A673 (cell line): ENCODE measurements at regions not wholly inside any gene's neighbourhood (a gene's known extent, or its start where the extent isn't known, plus 50 kb on each side); places are given as distances from the start of the nearest gene placed in this dataset.

Experiments used
- BruUV-seq: library from RNA; stranded (reverse); fragments of 400-500 nt; replicated peaks from 2 replicates; lab custom pipeline; 2021; lab: Mats Ljungman, UMichigan
- CTCF ChIA-PET: fragments of 300-600 bp; sonication (Branson Sonifier 250); formaldehyde crosslinking; loops from one replicate; lab custom pipeline; 2022; ENCODE audit warnings: antibody characterized with exemption; lab: Charles Lee
- POLR2A ChIA-PET: fragments of 300-600 bp; sonication (Branson Sonifier 250); formaldehyde crosslinking; loops from one replicate; lab custom pipeline; 2022; ENCODE audit warnings: antibody characterized with exemption; ENCODE audit not compliant: low non-redundant PET; lab: Charles Lee
- DNase-seq: peaks from one replicate; pipeline ENCODE4 v3.0.0-alpha.2; 2015; ENCODE audit warnings: low spot score
- H3K27ac ChIP-seq: fragments of 200-600 bp; sonication (generic); 2 replicates; pipeline ENCODE4 v1.5.1; 2016; ENCODE audit warnings: mixed run types, low read depth, mild to moderate bottlenecking, mixed read lengths, antibody characterized with exemption, low read length; ENCODE audit not compliant: poor library complexity, severe bottlenecking
- H3K27me3 ChIP-seq: fragments of 200-600 bp; sonication (generic); replicated peaks from 2 replicates; pipeline ENCODE4 v1.6.1; 2017; ENCODE audit warnings: mixed run types, low read depth, mild to moderate bottlenecking, mixed read lengths, antibody characterized with exemption, low read length; ENCODE audit not compliant: insufficient read depth, poor library complexity
- H3K36me3 ChIP-seq: fragments of 200-600 bp; sonication (generic); 2 replicates; pipeline ENCODE4 v1.6.1; 2016; ENCODE audit warnings: mixed run types, mild to moderate bottlenecking, mixed read lengths, antibody characterized with exemption, low read length; ENCODE audit not compliant: insufficient read depth, poor library complexity, severe bottlenecking
- H3K4me1 ChIP-seq: fragments of 200-600 bp; sonication (generic); 2 replicates; pipeline ENCODE4 v1.6.1; 2017; ENCODE audit warnings: mixed run types, mild to moderate bottlenecking, mixed read lengths, antibody characterized with exemption, low read length; ENCODE audit not compliant: insufficient read depth, poor library complexity, severe bottlenecking
- H3K4me3 ChIP-seq: fragments of 200-600 bp; sonication (generic); 2 replicates; pipeline ENCODE4 v1.5.1; 2016; ENCODE audit warnings: low read depth, mixed run types, mild to moderate bottlenecking, mixed read lengths, low read length; ENCODE audit not compliant: poor library complexity, severe bottlenecking
- H3K9me3 ChIP-seq: fragments of 200-600 bp; sonication (generic); 2 replicates; pipeline ENCODE4 v1.6.1; 2016; ENCODE audit warnings: mixed run types, low read depth, mild to moderate bottlenecking, mixed read lengths, antibody characterized with exemption, low read length; ENCODE audit not compliant: poor library complexity, severe bottlenecking
- CTCF ChIP-seq: fragments of 300-800, 200-600 bp; sonication (generic); conservative IDR thresholded peaks from 2 replicates; pipeline ENCODE4 v1.5.1; 2017; ENCODE audit warnings: low read depth, mild to moderate bottlenecking, antibody characterized with exemption, low read length, moderate library complexity, mixed read lengths
- EZH2 ChIP-seq: fragments of 200-600 bp; sonication (generic); IDR thresholded peaks from 2 replicates; pipeline ENCODE4 v1.6.1; 2017; ENCODE audit warnings: borderline replicate concordance, low read depth, mild to moderate bottlenecking, mixed read lengths, antibody characterized with exemption, low read length; ENCODE audit not compliant: poor library complexity, severe bottlenecking
- intact Hi-C: fragments of 100-400 bp; cut with micrococcal nuclease; formaldehyde crosslinking; loops from one replicate; pipeline ENCODE4 v1.10.0; 2022; ENCODE audit not compliant: unreplicated experiment

GRCh38 chr11:123366924-123367323, 63.1 kb upstream of the GRAMD1B start:
- H3K27me3 ChIP-seq, result no peaks in the 10 kb centered on the region
- H3K4me3 ChIP-seq, result no peak overlapping the region
- DNase-seq, result no peak
- ChIA-PET POLR2A (no interaction called here), CTCF (no interaction called here)
- peaks cover 18% of the 10 kb centered on the region for H3K4me1 ChIP-seq
- no peaks in the 10 kb centered on the region for H3K9me3 ChIP-seq
- H3K36me3 ChIP-seq, result no peaks in the 10 kb centered on the region
- no TSS peak for BruUV-seq
- intact Hi-C loops, result no loop called here
- no peak overlapping the region for H3K27ac ChIP-seq
- no peak for TF ChIP-seq CTCF
- TF ChIP-seq EZH2, result no peak

GRCh38 chr11:123365955-123366354, 64.1 kb upstream of the GRAMD1B start:
- ChIA-PET POLR2A (no interaction called here), CTCF (no interaction called here)
- Histone ChIP-seq H3K9me3 (no peaks in the 10 kb centered on the region), H3K27me3 (no peaks in the 10 kb centered on the region), H3K4me1 (peaks cover 18% of the 10 kb centered on the region), H3K36me3 (no peaks in the 10 kb centered on the region), H3K4me3 (no peak overlapping the region), H3K27ac (no peak overlapping the region)
- BruUV-seq, result no TSS peak
- TF ChIP-seq CTCF (no peak), EZH2 (no peak)
- DNase-seq, result no peak
- intact Hi-C loops, result no loop called here

GRCh38 chr11:123364080-123364479, 66.0 kb upstream of the GRAMD1B start:
- H3K36me3 ChIP-seq, result no peaks in the 10 kb centered on the region
- POLR2A ChIA-PET, result no interaction called here
- H3K27me3 ChIP-seq, result no peaks in the 10 kb centered on the region
- no peak overlapping the region for H3K27ac ChIP-seq
- intact Hi-C loops, result no loop called here
- H3K4me1 ChIP-seq, result peaks cover 18% of the 10 kb centered on the region
- no peak for TF ChIP-seq EZH2
- no peak for DNase-seq
- H3K4me3 ChIP-seq, result no peak overlapping the region
- BruUV-seq, result no TSS peak
- no peaks in the 10 kb centered on the region for H3K9me3 ChIP-seq
- CTCF ChIA-PET, result no interaction called here

GRCh38 chr11:123363556-123363955, 66.5 kb upstream of the GRAMD1B start:
- intact Hi-C loops, result no loop called here
- TF ChIP-seq CTCF (no peak), EZH2 (no peak)
- DNase-seq, result peak; percentile 66
- Histone ChIP-seq H3K27me3 (peaks cover 4% of the 10 kb centered on the region), H3K9me3 (no peaks in the 10 kb centered on the region), H3K4me1 (peaks cover 18% of the 10 kb centered on the region), H3K4me3 (no peak overlapping the region), H3K36me3 (no peaks in the 10 kb centered on the region), H3K27ac (peak overlapping the region; percentile 4)
- ChIA-PET POLR2A (no interaction called here), CTCF (no interaction called here)
- BruUV-seq, result no TSS peak
